ENCODE measurements at regions not wholly inside any gene's neighbourhood (a gene's known extent, or its start where the extent isn't known, plus 50 kb on each side); places are given as distances from the start of the nearest gene placed in this dataset.

- Histone ChIP-seq H3K4me1 (ENCODE audit: insufficient read depth, low read length) (no peaks in the 10 kb centered on the region; the same call in 1 of the 2 replicates), H3K27me3 (ENCODE audit: insufficient read depth, low read length) (no peaks in the 10 kb centered on the region), H3K36me3 (ENCODE audit: insufficient read depth, low read depth, low read length) (no peaks in the 10 kb centered on the region), H3K9me3 (ENCODE audit: insufficient read depth, low read depth, low read length) (no peaks in the 10 kb centered on the region), H3K27ac (ENCODE audit: low read length) (no peak overlapping the region), H3K9ac (ENCODE audit: low read depth, low read length) (no peak overlapping the region), H3K4me3 (ENCODE audit: low read length) (no peak overlapping the region)
These were observed 518.7 kb upstream of the MAP3K7 start for GRCh38 chr6:91105532-91105931.

- Histone ChIP-seq H3K4me1 (ENCODE audit: insufficient read depth, low read length) (no peaks in the 10 kb centered on the region), H3K9ac (ENCODE audit: low read depth, low read length) (no peak overlapping the region), H3K36me3 (ENCODE audit: insufficient read depth, low read depth, low read length) (no peaks in the 10 kb centered on the region), H3K9me3 (ENCODE audit: insufficient read depth, low read depth, low read length) (no peaks in the 10 kb centered on the region), H3K27ac (ENCODE audit: low read length) (no peak overlapping the region), H3K4me3 (ENCODE audit: low read length) (no peak overlapping the region), H3K27me3 (ENCODE audit: insufficient read depth, low read length) (no peaks in the 10 kb centered on the region)
These were observed 512.6 kb upstream of the MAP3K7 start for GRCh38 chr6:91099479-91099878.

GRCh38 chr6:91098006-91098405 is 511.1 kb upstream of the MAP3K7 start:
- Histone ChIP-seq H3K36me3 (ENCODE audit: insufficient read depth, low read depth, low read length) (no peaks in the 10 kb centered on the region), H3K4me3 (ENCODE audit: low read length) (no peak overlapping the region), H3K27ac (ENCODE audit: low read length) (no peak overlapping the region), H3K4me1 (ENCODE audit: insufficient read depth, low read length) (no peaks in the 10 kb centered on the region), H3K9ac (ENCODE audit: low read depth, low read length) (no peak overlapping the region), H3K27me3 (ENCODE audit: insufficient read depth, low read length) (no peaks in the 10 kb centered on the region), H3K9me3 (ENCODE audit: insufficient read depth, low read depth, low read length) (no peaks in the 10 kb centered on the region)

- H3K36me3 ChIP-seq (ENCODE audit: insufficient read depth, low read depth, low read length): no peaks in the 10 kb centered on the region
- H3K27ac ChIP-seq (ENCODE audit: low read length): no peak overlapping the region
- H3K4me1 ChIP-seq (ENCODE audit: insufficient read depth, low read length): no peaks in the 10 kb centered on the region
- no peak overlapping the region for H3K9ac ChIP-seq (ENCODE audit: low read depth, low read length)
- no peaks in the 10 kb centered on the region for H3K27me3 ChIP-seq (ENCODE audit: insufficient read depth, low read length)
- no peaks in the 10 kb centered on the region for H3K9me3 ChIP-seq (ENCODE audit: insufficient read depth, low read depth, low read length)
- no peak overlapping the region for H3K4me3 ChIP-seq (ENCODE audit: low read length)
These were observed 510.5 kb upstream of the MAP3K7 start for GRCh38 chr6:91097364-91097763.

GRCh38 chr6:91094806-91095475 is 508.1 kb upstream of the MAP3K7 start:
- H3K27ac ChIP-seq (ENCODE audit: low read length): no peak overlapping the region
- H3K4me3 ChIP-seq (ENCODE audit: low read length): no peak overlapping the region
- H3K36me3 ChIP-seq (ENCODE audit: insufficient read depth, low read depth, low read length): no peaks in the 10 kb centered on the region
- H3K9ac ChIP-seq (ENCODE audit: low read depth, low read length): no peak overlapping the region
- H3K9me3 ChIP-seq (ENCODE audit: insufficient read depth, low read depth, low read length): no peaks in the 10 kb centered on the region
- H3K27me3 ChIP-seq (ENCODE audit: insufficient read depth, low read length): no peaks in the 10 kb centered on the region
- H3K4me1 ChIP-seq (ENCODE audit: insufficient read depth, low read length): no peaks in the 10 kb centered on the region

GRCh38 chr6:91094341-91094740 is 507.5 kb upstream of the MAP3K7 start:
- no peaks in the 10 kb centered on the region for H3K9me3 ChIP-seq (ENCODE audit: insufficient read depth, low read depth, low read length)
- no peaks in the 10 kb centered on the region for H3K27me3 ChIP-seq (ENCODE audit: insufficient read depth, low read length)
- H3K4me3 ChIP-seq (ENCODE audit: low read length): no peak overlapping the region
- no peaks in the 10 kb centered on the region for H3K4me1 ChIP-seq (ENCODE audit: insufficient read depth, low read length)
- no peaks in the 10 kb centered on the region for H3K36me3 ChIP-seq (ENCODE audit: insufficient read depth, low read depth, low read length)
- no peak overlapping the region for H3K27ac ChIP-seq (ENCODE audit: low read length)
- no peak overlapping the region for H3K9ac ChIP-seq (ENCODE audit: low read depth, low read length)

- Histone ChIP-seq H3K27me3 (ENCODE audit: insufficient read depth, low read length) (no peaks in the 10 kb centered on the region), H3K9ac (ENCODE audit: low read depth, low read length) (no peak overlapping the region), H3K4me3 (ENCODE audit: low read length) (no peak overlapping the region), H3K27ac (ENCODE audit: low read length) (no peak overlapping the region), H3K4me1 (ENCODE audit: insufficient read depth, low read length) (peaks cover 21% of the 10 kb centered on the region), H3K9me3 (ENCODE audit: insufficient read depth, low read depth, low read length) (no peaks in the 10 kb centered on the region), H3K36me3 (ENCODE audit: insufficient read depth, low read depth, low read length) (no peaks in the 10 kb centered on the region)
These were observed 502.1 kb upstream of the MAP3K7 start for GRCh38 chr6:91088976-91089375.

- Histone ChIP-seq H3K4me1 (ENCODE audit: insufficient read depth, low read length) (peaks cover 21% of the 10 kb centered on the region), H3K9me3 (ENCODE audit: insufficient read depth, low read depth, low read length) (no peaks in the 10 kb centered on the region), H3K36me3 (ENCODE audit: insufficient read depth, low read depth, low read length) (no peaks in the 10 kb centered on the region), H3K4me3 (ENCODE audit: low read length) (no peak overlapping the region), H3K27ac (ENCODE audit: low read length) (no peak overlapping the region), H3K9ac (ENCODE audit: low read depth, low read length) (no peak overlapping the region), H3K27me3 (ENCODE audit: insufficient read depth, low read length) (no peaks in the 10 kb centered on the region)
These were observed 501.6 kb upstream of the MAP3K7 start for GRCh38 chr6:91088515-91088914.

GRCh38 chr6:91087908-91088307 is 501.0 kb upstream of the MAP3K7 start:
- Histone ChIP-seq H3K27me3 (ENCODE audit: insufficient read depth, low read length) (no peaks in the 10 kb centered on the region), H3K4me3 (ENCODE audit: low read length) (peak overlapping the region; percentile 42; the same call in 1 of the 2 replicates), H3K36me3 (ENCODE audit: insufficient read depth, low read depth, low read length) (no peaks in the 10 kb centered on the region), H3K9ac (ENCODE audit: low read depth, low read length) (no peak overlapping the region), H3K9me3 (ENCODE audit: insufficient read depth, low read depth, low read length) (no peaks in the 10 kb centered on the region), H3K27ac (ENCODE audit: low read length) (peak overlapping the region; percentile 54), H3K4me1 (ENCODE audit: insufficient read depth, low read length) (peaks cover 27% of the 10 kb centered on the region)

GRCh38 chr6:91083211-91083610 is 496.3 kb upstream of the MAP3K7 start:
- Histone ChIP-seq H3K4me1 (ENCODE audit: insufficient read depth, low read length) (peaks cover 28% of the 10 kb centered on the region), H3K27me3 (ENCODE audit: insufficient read depth, low read length) (no peaks in the 10 kb centered on the region), H3K9ac (ENCODE audit: low read depth, low read length) (no peak overlapping the region), H3K4me3 (ENCODE audit: low read length) (no peak overlapping the region), H3K27ac (ENCODE audit: low read length) (no peak overlapping the region), H3K36me3 (ENCODE audit: insufficient read depth, low read depth, low read length) (no peaks in the 10 kb centered on the region), H3K9me3 (ENCODE audit: insufficient read depth, low read depth, low read length) (no peaks in the 10 kb centered on the region)

- H3K27ac ChIP-seq (ENCODE audit: low read length): no peak overlapping the region
- H3K36me3 ChIP-seq (ENCODE audit: insufficient read depth, low read depth, low read length): no peaks in the 10 kb centered on the region
- H3K4me3 ChIP-seq (ENCODE audit: low read length): no peak overlapping the region
- peaks cover 20% of the 10 kb centered on the region for H3K4me1 ChIP-seq (ENCODE audit: insufficient read depth, low read length)
- H3K9ac ChIP-seq (ENCODE audit: low read depth, low read length): no peak overlapping the region
- H3K9me3 ChIP-seq (ENCODE audit: insufficient read depth, low read depth, low read length): no peaks in the 10 kb centered on the region
- H3K27me3 ChIP-seq (ENCODE audit: insufficient read depth, low read length): no peaks in the 10 kb centered on the region
These were observed 495.5 kb upstream of the MAP3K7 start for GRCh38 chr6:91082311-91082832.

- Histone ChIP-seq H3K36me3 (ENCODE audit: insufficient read depth, low read depth, low read length) (no peaks in the 10 kb centered on the region), H3K4me3 (ENCODE audit: low read length) (no peak overlapping the region), H3K9ac (ENCODE audit: low read depth, low read length) (no peak overlapping the region), H3K27me3 (ENCODE audit: insufficient read depth, low read length) (no peaks in the 10 kb centered on the region), H3K9me3 (ENCODE audit: insufficient read depth, low read depth, low read length) (no peaks in the 10 kb centered on the region), H3K4me1 (ENCODE audit: insufficient read depth, low read length) (peaks cover 16% of the 10 kb centered on the region; the same call in 1 of the 2 replicates), H3K27ac (ENCODE audit: low read length) (no peak overlapping the region)
These were observed 494.7 kb upstream of the MAP3K7 start for GRCh38 chr6:91081452-91082067.
